ENCODE measurements at regions not wholly inside any gene's neighbourhood (a gene's known extent, or its start where the extent isn't known, plus 50 kb on each side); places are given as distances from the start of the nearest gene placed in this dataset.

- H3K27me3 Mint-ChIP-seq (ENCODE audit: unreplicated experiment): no peaks in the 10 kb centered on the region
- H3K4me3 Mint-ChIP-seq (ENCODE audit: low read depth, unreplicated experiment): no peak overlapping the region
- no peaks in the 10 kb centered on the region for H3K36me3 Mint-ChIP-seq (ENCODE audit: insufficient read depth, unreplicated experiment)
- H3K27ac Mint-ChIP-seq (ENCODE audit: unreplicated experiment): no peak overlapping the region
- intact Hi-C loops (cut with micrococcal nuclease; ENCODE audit: unreplicated experiment): no loop called here
- H3K9me3 Mint-ChIP-seq (ENCODE audit: low read depth, unreplicated experiment): peaks cover 8% of the 10 kb centered on the region
- no peak for TF ChIP-seq CTCF (IDR thresholded peaks at IDR 0.05; ENCODE audit: unreplicated experiment)
- CTCF ChIA-PET: no interaction called here
- H3K4me1 Mint-ChIP-seq (ENCODE audit: low read depth, unreplicated experiment): peaks cover 9% of the 10 kb centered on the region
- no TSS peak for BruUV-seq (replicated peaks)
- no peak for DNase-seq
Measured at GRCh38 chr1:219071209-219071608, 102.5 kb upstream of the LYPLAL1 start.

- Mint-ChIP-seq H3K4me3 (ENCODE audit: low read depth, unreplicated experiment) (no peak overlapping the region), H3K4me1 (ENCODE audit: low read depth, unreplicated experiment) (no peaks in the 10 kb centered on the region), H3K27ac (ENCODE audit: unreplicated experiment) (peak overlapping the region; percentile 12), H3K9me3 (ENCODE audit: low read depth, unreplicated experiment) (peaks cover 8% of the 10 kb centered on the region), H3K36me3 (ENCODE audit: insufficient read depth, unreplicated experiment) (no peaks in the 10 kb centered on the region), H3K27me3 (ENCODE audit: unreplicated experiment) (no peaks in the 10 kb centered on the region)
- no peak for TF ChIP-seq CTCF (IDR thresholded peaks at IDR 0.05; ENCODE audit: unreplicated experiment)
- BruUV-seq (replicated peaks): no TSS peak
- CTCF ChIA-PET: no interaction called here
- DNase-seq: no peak
- intact Hi-C loops (cut with micrococcal nuclease; ENCODE audit: unreplicated experiment): no loop called here
Measured at GRCh38 chr1:219072329-219072728, 101.3 kb upstream of the LYPLAL1 start.

- H3K36me3 Mint-ChIP-seq (ENCODE audit: insufficient read depth, unreplicated experiment): no peaks in the 10 kb centered on the region
- H3K4me1 Mint-ChIP-seq (ENCODE audit: low read depth, unreplicated experiment): no peaks in the 10 kb centered on the region
- intact Hi-C loops (cut with micrococcal nuclease; ENCODE audit: unreplicated experiment): no loop called here
- no TSS peak for BruUV-seq (replicated peaks)
- H3K4me3 Mint-ChIP-seq (ENCODE audit: low read depth, unreplicated experiment): no peak overlapping the region
- peaks cover 8% of the 10 kb centered on the region for H3K9me3 Mint-ChIP-seq (ENCODE audit: low read depth, unreplicated experiment)
- DNase-seq: no peak
- CTCF ChIA-PET: interaction anchor here (1.4 to 1.5 kb wide), 2 partner anchors 15 to 493 kb away, joined by 3 read pairs; no protein-coding TSS in a partner anchor
- H3K27ac Mint-ChIP-seq (ENCODE audit: unreplicated experiment): no peak overlapping the region
- H3K27me3 Mint-ChIP-seq (ENCODE audit: unreplicated experiment): no peaks in the 10 kb centered on the region
- no peak for TF ChIP-seq CTCF (IDR thresholded peaks at IDR 0.05; ENCODE audit: unreplicated experiment)
Measured at GRCh38 chr1:219074084-219074728, 99.5 kb upstream of the LYPLAL1 start.

GRCh38 chr1:219075121-219075879 is 98.4 kb upstream of the LYPLAL1 start:
- Mint-ChIP-seq H3K9me3 (ENCODE audit: low read depth, unreplicated experiment) (peaks cover 8% of the 10 kb centered on the region), H3K4me3 (ENCODE audit: low read depth, unreplicated experiment) (no peak overlapping the region), H3K27me3 (ENCODE audit: unreplicated experiment) (no peaks in the 10 kb centered on the region), H3K27ac (ENCODE audit: unreplicated experiment) (no peak overlapping the region), H3K36me3 (ENCODE audit: insufficient read depth, unreplicated experiment) (no peaks in the 10 kb centered on the region), H3K4me1 (ENCODE audit: low read depth, unreplicated experiment) (no peaks in the 10 kb centered on the region)
- intact Hi-C loops (cut with micrococcal nuclease; ENCODE audit: unreplicated experiment): no loop called here
- BruUV-seq (replicated peaks): no TSS peak
- TF ChIP-seq CTCF (IDR thresholded peaks at IDR 0.05; ENCODE audit: unreplicated experiment): no peak
- CTCF ChIA-PET: interaction anchor here (1.4 to 1.5 kb wide), 2 partner anchors 14 to 492 kb away, joined by 3 read pairs; no protein-coding TSS in a partner anchor
- DNase-seq: no peak
